GM18508 (cell line): ENCODE measurements at regions not wholly inside any gene's neighbourhood (a gene's known extent, or its start where the extent isn't known, plus 50 kb on each side); places are given as distances from the start of the nearest gene placed in this dataset.
"Not testable (repeated sequence)": the region's sequence is repeated elsewhere in the genome, so short reads cannot be mapped to it uniquely, and the experiment has no call there.

Experiments used
- ATAC-seq: cut with Tn5 transposase; IDR thresholded peaks from one replicate; pipeline ENCODE4 v1.9.1; 2021; ENCODE audit warnings: moderate number of reproducible peaks; ENCODE audit not compliant: insufficient read depth, unreplicated experiment

- ATAC-seq, result no peak
Measured at GRCh38 chr12:78269620-78270019, 438.9 kb downstream of the NAV3 start.

- ATAC-seq, result no peak
Measured at GRCh38 chr12:78271546-78271945, 440.9 kb downstream of the NAV3 start.

- ATAC-seq, result no peak
Measured at GRCh38 chr12:78275886-78276285, 445.2 kb downstream of the NAV3 start.

GRCh38 chr12:78278706-78279190 is 448.1 kb downstream of the NAV3 start:
- ATAC-seq, result no peak

- no peak for ATAC-seq
Measured at GRCh38 chr12:78279567-78279966, 448.9 kb downstream of the NAV3 start.

GRCh38 chr12:78281102-78281501 is 450.4 kb downstream of the NAV3 start:
- not testable (repeated sequence) for ATAC-seq

GRCh38 chr12:78284417-78284816 is 453.7 kb downstream of the NAV3 start:
- ATAC-seq, result no peak

GRCh38 chr12:78290606-78291345 is 460.1 kb downstream of the NAV3 start:
- no peak for ATAC-seq

GRCh38 chr12:78293059-78293686 is 462.5 kb downstream of the NAV3 start:
- no peak for ATAC-seq

- ATAC-seq, result not testable (repeated sequence)
Measured at GRCh38 chr12:78301282-78301681, 470.6 kb downstream of the NAV3 start.

GRCh38 chr12:78305808-78306207 is 475.1 kb downstream of the NAV3 start:
- ATAC-seq, result no peak

- ATAC-seq, result no peak
Measured at GRCh38 chr12:78306236-78306635, 475.5 kb downstream of the NAV3 start.

GRCh38 chr12:78308701-78309100 is 478.0 kb downstream of the NAV3 start:
- no peak for ATAC-seq

- no peak for ATAC-seq
Measured at GRCh38 chr12:78315028-78315427, 484.3 kb downstream of the NAV3 start.

GRCh38 chr12:78316136-78316535 is 485.4 kb downstream of the NAV3 start:
- no peak for ATAC-seq

GRCh38 chr12:78316631-78317468 is 486.2 kb downstream of the NAV3 start:
- ATAC-seq, result no peak

- ATAC-seq, result no peak
Measured at GRCh38 chr12:78321696-78322095, 491.0 kb downstream of the NAV3 start.

GRCh38 chr12:78323226-78323625 is 492.5 kb downstream of the NAV3 start:
- no peak for ATAC-seq

GRCh38 chr12:78324234-78324633 is 493.5 kb downstream of the NAV3 start:
- ATAC-seq, result no peak

- no peak for ATAC-seq
Measured at GRCh38 chr12:78328524-78328923, 497.8 kb downstream of the NAV3 start.

GRCh38 chr12:78330131-78330530 is 499.4 kb downstream of the NAV3 start:
- ATAC-seq, result no peak
